Stimulated activated CD4-positive, alpha-beta T cell treated with anti-CD3 and anti-CD28 coated beads, Interleukin-4, amount 100 ng/mL, for 48 hours (primary cell): ENCODE measurements at regions not wholly inside any gene's neighbourhood (a gene's known extent, or its start where the extent isn't known, plus 50 kb on each side); places are given as distances from the start of the nearest gene placed in this dataset.

Experiments
- DNase-seq, 2 donors: peaks; one replicate each; pipeline ENCODE4 v3.0.0-alpha.2; 2020; ENCODE audit warnings: low read depth in 2 of 2

- no peak for DNase-seq
These were observed 179.0 kb downstream of the ADGRA3 start for GRCh38 chr4:22336822-22337221.

- DNase-seq = no peak
These were observed 181.7 kb downstream of the ADGRA3 start for GRCh38 chr4:22334155-22334554.

GRCh38 chr4:22324422-22324821 lies 191.4 kb downstream of the ADGRA3 start:
- DNase-seq = no peak

- DNase-seq = no peak
These were observed 192.2 kb downstream of the ADGRA3 start for GRCh38 chr4:22323691-22324090.

GRCh38 chr4:22322996-22323395 lies 192.9 kb downstream of the ADGRA3 start:
- DNase-seq = no peak

- no peak for DNase-seq
These were observed 200.2 kb downstream of the ADGRA3 start for GRCh38 chr4:22315628-22316027.

- DNase-seq = no peak
These were observed 201.9 kb downstream of the ADGRA3 start for GRCh38 chr4:22313976-22314375.

GRCh38 chr4:22312113-22312512 lies 203.8 kb downstream of the ADGRA3 start:
- no peak for DNase-seq

- DNase-seq = no peak
These were observed 214.6 kb downstream of the ADGRA3 start for GRCh38 chr4:22301253-22301652.

GRCh38 chr4:22299678-22300077 lies 216.2 kb downstream of the ADGRA3 start:
- DNase-seq = no peak

- DNase-seq = no peak
These were observed 228.2 kb downstream of the ADGRA3 start for GRCh38 chr4:22287631-22288030.

- DNase-seq = no peak
These were observed 247.4 kb downstream of the ADGRA3 start for GRCh38 chr4:22268350-22269025.

- DNase-seq = no peak
These were observed 251.6 kb downstream of the ADGRA3 start for GRCh38 chr4:22264261-22264660.

GRCh38 chr4:22253431-22253830 lies 262.4 kb downstream of the ADGRA3 start:
- no peak for DNase-seq

GRCh38 chr4:22246847-22247246 lies 269.0 kb downstream of the ADGRA3 start:
- no peak for DNase-seq

GRCh38 chr4:22245294-22245693 lies 270.6 kb downstream of the ADGRA3 start:
- no peak for DNase-seq

- DNase-seq = no peak
These were observed 274.5 kb downstream of the ADGRA3 start for GRCh38 chr4:22241415-22241814.

- no peak for DNase-seq
These were observed 275.1 kb downstream of the ADGRA3 start for GRCh38 chr4:22240814-22241213.

GRCh38 chr4:22238742-22239141 lies 277.1 kb downstream of the ADGRA3 start:
- DNase-seq = no peak

- no peak for DNase-seq
These were observed 277.9 kb downstream of the ADGRA3 start for GRCh38 chr4:22237846-22238494.

GRCh38 chr4:22237155-22237751 lies 278.6 kb downstream of the ADGRA3 start:
- DNase-seq = peak; percentile 28 to 45

- no peak for DNase-seq
These were observed 280.2 kb downstream of the ADGRA3 start for GRCh38 chr4:22235698-22236097.

- DNase-seq = no peak
These were observed 282.6 kb downstream of the ADGRA3 start for GRCh38 chr4:22233230-22233629.
